WI38 (cell line): ENCODE measurements at regions not wholly inside any gene's neighbourhood (a gene's known extent, or its start where the extent isn't known, plus 50 kb on each side); places are given as distances from the start of the nearest gene placed in this dataset.

Experiments
- H3K4me3 ChIP-seq: 2 replicates; pipeline ENCODE4 v1.5.1; 2011; ENCODE audit warnings: low read depth, mild to moderate bottlenecking, control low read depth, low read length
- CTCF ChIP-seq: IDR thresholded peaks from 2 replicates; pipeline ENCODE4 v1.5.1; 2012; ENCODE audit warnings: low read depth, mild to moderate bottlenecking, control low read depth, low read length

- TF ChIP-seq CTCF, result no peak
- no peak overlapping the region for H3K4me3 ChIP-seq
Measured at GRCh38 chr10:109089779-109090178, 833.5 kb downstream of the XPNPEP1 start.

- no peak overlapping the region for H3K4me3 ChIP-seq
- TF ChIP-seq CTCF, result no peak
Measured at GRCh38 chr10:109071539-109071938, 851.8 kb downstream of the XPNPEP1 start.

GRCh38 chr10:109070492-109070891, 852.8 kb downstream of the XPNPEP1 start:
- H3K4me3 ChIP-seq, result no peak overlapping the region
- no peak for TF ChIP-seq CTCF

GRCh38 chr10:109067031-109067430, 856.3 kb downstream of the XPNPEP1 start:
- no peak overlapping the region for H3K4me3 ChIP-seq
- TF ChIP-seq CTCF, result no peak

GRCh38 chr10:109065821-109066220, 857.5 kb downstream of the XPNPEP1 start:
- no peak overlapping the region for H3K4me3 ChIP-seq
- no peak for TF ChIP-seq CTCF

GRCh38 chr10:109062371-109062770, 860.9 kb downstream of the XPNPEP1 start:
- TF ChIP-seq CTCF, result no peak
- no peak overlapping the region for H3K4me3 ChIP-seq

GRCh38 chr10:109055243-109055642, 868.1 kb downstream of the XPNPEP1 start:
- no peak overlapping the region for H3K4me3 ChIP-seq

More at GRCh38 chr10:109055243-109055642, 868.1 kb downstream of the XPNPEP1 start:
- no peak for TF ChIP-seq CTCF
